Hematopoietic multipotent progenitor cell treated with erythropoietin and hydrocortisone succinate and interleukin-3 and kit ligand, for 17 days (in vitro differentiated cells): ENCODE measurements at regions not wholly inside any gene's neighbourhood (a gene's known extent, or its start where the extent isn't known, plus 50 kb on each side); places are given as distances from the start of the nearest gene placed in this dataset.
"Not testable (repeated sequence)": the region's sequence is repeated elsewhere in the genome, so short reads cannot be mapped to it uniquely, and the experiment has no call there.

Experiments used
- DNase-seq: peaks from one replicate; pipeline ENCODE4 v3.0.0-alpha.2; 2015; ENCODE audit warnings: low spot score

DNA sequence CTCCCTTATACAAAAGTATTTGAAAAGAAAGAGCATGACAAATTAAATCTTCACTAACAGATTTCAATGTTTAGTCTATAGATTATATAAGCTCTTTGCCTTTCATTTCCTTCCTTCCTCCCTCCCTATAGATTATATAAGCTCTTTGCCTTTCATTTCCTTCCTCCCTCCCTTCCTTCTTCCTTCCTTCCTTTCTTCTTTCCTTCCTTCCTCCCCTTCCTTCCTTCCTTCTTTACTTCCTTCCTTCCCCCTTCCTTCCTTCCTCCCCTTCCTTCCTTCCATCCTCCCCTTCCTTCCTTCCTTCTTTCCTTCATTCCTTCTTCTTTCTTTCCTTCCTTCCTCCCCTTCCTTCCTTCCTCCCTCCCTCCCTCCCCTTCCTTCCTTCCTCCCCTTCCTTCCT lies 209.8 kb upstream of the CBLB start:
- DNase-seq: no peak

GRCh38 chr3:106082616-106083015 lies 213.8 kb upstream of the CBLB start:
- no peak for DNase-seq

GRCh38 chr3:106083207-106083606 lies 214.4 kb upstream of the CBLB start:
- DNase-seq: no peak

- no peak for DNase-seq
Measured at GRCh38 chr3:106083854-106084253, 215.0 kb upstream of the CBLB start.

- DNase-seq: no peak
Measured at GRCh38 chr3:106086038-106086437, 217.2 kb upstream of the CBLB start.

- DNase-seq: no peak
Measured at GRCh38 chr3:106086636-106087035, 217.8 kb upstream of the CBLB start.

DNA sequence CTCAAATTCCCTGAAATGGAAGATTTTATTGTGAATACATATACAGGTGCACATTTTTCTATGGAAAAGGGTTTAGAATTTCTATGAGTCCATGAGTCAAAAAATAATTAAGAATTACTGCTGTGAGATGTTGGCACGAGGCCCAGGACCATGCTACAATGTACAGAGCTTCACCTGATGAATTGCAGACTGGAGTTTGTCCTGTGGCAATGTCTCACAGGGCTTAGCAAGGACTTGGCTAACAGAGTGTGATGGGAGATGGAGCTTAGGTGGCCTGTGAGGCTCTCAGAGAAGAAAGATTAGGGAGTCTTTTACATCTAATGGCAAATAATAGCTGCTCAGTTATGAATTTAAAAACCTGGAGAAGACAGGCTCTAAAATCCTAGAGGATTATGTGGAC lies 219.5 kb upstream of the CBLB start:
- no peak for DNase-seq

DNA sequence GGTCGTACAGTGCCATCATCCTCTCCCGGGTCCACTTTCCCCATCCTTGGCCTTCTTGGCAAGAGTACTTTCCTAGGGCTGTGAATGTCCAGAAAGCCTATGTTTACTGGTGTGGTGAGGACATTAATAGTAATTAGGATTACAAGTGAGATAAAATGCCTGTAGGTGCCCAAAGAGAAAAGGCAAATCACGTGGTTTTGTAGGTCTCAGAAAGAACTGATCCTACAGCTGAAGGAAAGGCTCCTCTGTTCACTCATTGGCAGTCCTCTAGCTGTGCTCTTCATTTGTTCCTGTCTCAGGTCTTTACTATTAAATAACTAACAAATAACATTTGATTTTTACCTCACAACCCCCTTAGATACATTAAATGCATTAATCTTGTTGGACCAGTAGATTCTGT lies 220.1 kb upstream of the CBLB start:
- no peak for DNase-seq

GRCh38 chr3:106089806-106090205 lies 221.0 kb upstream of the CBLB start:
- no peak for DNase-seq

GRCh38 chr3:106092792-106093191 lies 224.0 kb upstream of the CBLB start:
- DNase-seq: no peak

- no peak for DNase-seq
Measured at GRCh38 chr3:106093616-106094015, 224.8 kb upstream of the CBLB start.

- DNase-seq: no peak
Measured at GRCh38 chr3:106097817-106098435, 229.1 kb upstream of the CBLB start.

- DNase-seq: no peak
Measured at GRCh38 chr3:106103383-106103782, 234.6 kb upstream of the CBLB start.

DNA sequence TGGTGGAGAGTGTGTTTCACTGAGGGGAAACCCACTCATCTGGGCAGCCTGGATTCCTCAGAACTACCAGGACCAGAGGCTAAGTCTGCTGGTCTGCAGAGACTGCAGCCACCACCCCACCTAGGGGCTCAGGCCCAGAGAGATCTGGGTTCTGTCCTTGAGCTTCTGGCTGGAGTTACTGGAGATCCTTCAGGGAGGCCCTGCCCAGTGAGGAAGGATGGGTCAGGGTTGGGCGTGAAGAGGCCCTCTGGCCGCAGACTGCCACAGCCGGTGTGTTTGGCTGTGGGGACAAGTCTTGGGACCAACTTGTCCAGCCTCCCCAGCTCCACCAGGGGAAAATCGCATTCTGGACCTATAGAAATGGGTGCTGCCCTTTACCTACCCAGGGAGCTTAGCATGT lies 235.3 kb upstream of the CBLB start:
- DNase-seq: no peak

DNA sequence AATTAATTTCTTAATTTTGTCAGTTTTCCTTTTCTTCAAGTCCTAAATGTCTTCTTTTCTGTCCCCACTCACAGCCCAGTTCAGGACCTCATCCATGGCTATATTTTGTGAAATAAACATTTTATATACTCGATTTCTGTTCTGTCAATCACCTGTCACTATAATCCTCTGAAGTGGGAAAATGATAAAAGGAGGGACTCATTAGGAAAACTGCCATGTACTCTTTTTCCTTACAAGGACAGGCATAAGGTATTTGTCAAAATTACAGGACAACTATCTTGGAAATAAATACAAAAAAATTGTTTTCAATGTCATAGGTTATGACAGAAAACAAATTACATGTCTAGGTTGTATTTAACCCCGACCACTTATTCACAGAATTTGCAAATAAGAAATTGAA lies 240.1 kb upstream of the CBLB start:
- no peak for DNase-seq

DNA sequence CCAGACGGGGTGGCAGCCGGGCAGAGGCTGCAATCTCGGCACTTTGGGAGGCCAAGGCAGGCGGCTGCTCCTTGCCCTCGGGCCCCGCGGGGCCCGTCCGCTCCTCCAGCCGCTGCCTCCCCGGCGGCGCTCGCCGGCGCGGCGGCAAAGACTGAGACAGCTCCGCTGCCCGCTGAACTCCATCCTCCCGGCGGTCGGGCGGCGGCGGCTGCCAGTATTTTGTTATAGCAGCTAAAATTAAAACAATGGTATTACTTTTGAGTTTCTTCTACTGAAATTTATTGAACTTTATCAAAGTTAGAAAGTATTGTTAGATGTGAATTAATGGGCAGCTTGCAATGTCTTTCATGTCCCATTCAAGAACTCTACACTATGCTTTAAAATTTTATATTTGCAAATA lies 243.7 kb upstream of the CBLB start:
- not testable (repeated sequence) for DNase-seq

DNA sequence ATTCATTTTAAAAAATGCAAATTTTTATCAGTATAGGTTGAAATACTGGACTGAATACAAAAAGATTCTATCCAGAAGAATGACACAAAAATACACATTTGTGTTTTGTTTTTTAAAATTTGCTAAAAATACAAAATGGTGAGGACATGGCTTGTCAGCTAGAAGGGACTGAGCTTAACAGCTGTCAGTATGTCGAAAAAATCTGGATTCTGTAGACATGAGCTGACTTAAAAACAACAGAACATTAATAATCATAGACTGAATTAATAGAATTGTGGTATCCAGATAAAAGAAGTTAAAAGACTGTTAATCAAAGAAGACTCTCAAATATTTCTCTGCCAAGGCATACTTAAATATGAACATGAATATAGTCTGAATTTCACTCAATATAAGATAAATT lies 244.9 kb upstream of the CBLB start:
- no peak for DNase-seq

DNA sequence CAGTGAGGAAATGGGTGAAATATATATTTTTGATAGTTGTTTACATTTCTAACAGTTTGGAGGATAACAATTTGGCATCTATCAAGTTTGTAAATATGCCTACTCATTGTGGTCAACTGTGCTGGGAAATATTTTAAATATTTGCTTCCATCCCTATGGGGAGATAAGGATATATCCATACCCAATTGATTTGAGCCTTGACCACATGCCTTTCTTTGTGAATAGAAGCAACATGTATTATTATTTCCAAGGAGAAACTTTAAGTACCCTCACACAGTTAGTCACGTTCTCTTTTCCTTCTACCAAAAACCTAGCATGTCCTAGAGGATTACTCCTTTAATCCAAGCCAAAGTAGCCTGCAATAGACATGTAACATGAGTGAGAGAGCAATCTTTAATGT lies 245.4 kb upstream of the CBLB start:
- DNase-seq: no peak

GRCh38 chr3:106114848-106115247 lies 246.0 kb upstream of the CBLB start:
- no peak for DNase-seq

- no peak for DNase-seq
Measured at GRCh38 chr3:106115557-106115956, 246.7 kb upstream of the CBLB start.

GRCh38 chr3:106116733-106117489 lies 248.1 kb upstream of the CBLB start:
- no peak for DNase-seq

- DNase-seq: no peak
Measured at GRCh38 chr3:106117490-106117858, 248.7 kb upstream of the CBLB start.

DNA sequence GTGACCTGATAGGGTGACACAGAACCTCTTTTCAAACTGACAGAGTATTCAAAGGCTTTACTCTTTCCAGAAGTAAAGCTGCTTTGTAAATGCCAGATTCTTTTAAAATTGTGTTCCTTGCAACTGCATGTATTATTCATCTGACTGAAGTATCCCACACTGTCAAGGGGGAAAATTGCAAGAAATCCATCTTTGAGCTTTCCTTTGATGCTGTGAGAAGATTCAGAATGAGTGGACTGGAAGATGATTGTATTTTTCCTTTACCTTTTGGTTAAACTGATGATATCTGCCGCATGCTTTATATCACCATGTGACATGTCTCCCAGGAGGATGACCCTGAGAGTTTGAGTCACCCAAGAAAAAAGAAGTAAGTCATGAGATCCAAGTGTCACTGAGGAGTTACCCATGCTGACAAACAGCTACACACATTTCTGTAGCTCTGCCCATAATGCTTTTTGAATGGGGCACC lies 250.8 kb upstream of the CBLB start:
- DNase-seq: no peak

- no peak for DNase-seq
Measured at GRCh38 chr3:106120356-106120755, 251.5 kb upstream of the CBLB start.
